GM23338 (cell line): ENCODE measurements at regions not wholly inside any gene's neighbourhood (a gene's known extent, or its start where the extent isn't known, plus 50 kb on each side); places are given as distances from the start of the nearest gene placed in this dataset.

Experiments
- ATAC-seq: fragments of 200-7000 bp; cut with Tn5 transposase; 3 replicates; pipeline ENCODE4 v1.9.1; 2020
- DNase-seq: peaks from one replicate; pipeline ENCODE4 v3.0.0-alpha.2; 2015; ENCODE audit warnings: low spot score
- H2AFZ ChIP-seq: fragments of 200-600 bp; sonication (generic); 2 replicates; pipeline ENCODE4 v1.8.0; 2016; ENCODE audit warnings: antibody characterized with exemption, mild to moderate bottlenecking, moderate library complexity
- H3F3A ChIP-seq: fragments of 200-600 bp; sonication (generic); replicated peaks from 2 replicates; pipeline ENCODE4 v1.8.0; 2017; ENCODE audit warnings: antibody characterized with exemption, mixed run types, low read depth
- H3K27ac ChIP-seq: fragments of 200-600 bp; sonication (generic); 2 replicates; pipeline ENCODE4 v1.6.1; 2016; ENCODE audit warnings: low read depth
- H3K27me3 ChIP-seq: fragments of 200-600 bp; sonication (generic); 2 replicates; pipeline ENCODE4 v1.8.0; 2016; ENCODE audit warnings: mild to moderate bottlenecking, mixed run types, moderate library complexity; ENCODE audit not compliant: insufficient read depth
- H3K36me3 ChIP-seq: fragments of 200-600 bp; sonication (generic); 2 replicates; pipeline ENCODE4 v1.8.0; 2016; ENCODE audit warnings: mild to moderate bottlenecking; ENCODE audit not compliant: insufficient read depth
- H3K4me1 ChIP-seq: fragments of 200-600 bp; sonication (generic); 2 replicates; pipeline ENCODE4 v1.8.0; 2016; ENCODE audit warnings: mild to moderate bottlenecking, moderate library complexity; ENCODE audit not compliant: insufficient read depth
- H3K4me2 ChIP-seq: fragments of 200-600 bp; sonication (generic); 2 replicates; pipeline ENCODE4 v1.7.1; 2017; ENCODE audit warnings: mixed run types
- H3K4me3 ChIP-seq: fragments of 200-600 bp; sonication (generic); 2 replicates; pipeline ENCODE4 v1.6.1; 2016; ENCODE audit warnings: mixed run types
- H3K79me2 ChIP-seq: fragments of 200-600 bp; sonication (generic); replicated peaks from 2 replicates; pipeline ENCODE4 v1.8.0; 2017; ENCODE audit warnings: mild to moderate bottlenecking; ENCODE audit not compliant: insufficient read depth
- H3K9me2 ChIP-seq: fragments of 200-600 bp; sonication (generic); 2 replicates; pipeline ENCODE4 v1.8.0; 2017; ENCODE audit not compliant: insufficient read depth
- H4K20me1 ChIP-seq: fragments of 200-600 bp; sonication (generic); replicated peaks from 2 replicates; pipeline ENCODE4 v1.8.0; 2017; ENCODE audit warnings: mild to moderate bottlenecking; ENCODE audit not compliant: insufficient read depth
- H3K27ac Mint-ChIP-seq: 2 replicates; pipeline ENCODE4 v1.8.0; 2020; ENCODE audit warnings: inconsistent platforms, mild to moderate bottlenecking, moderate library complexity, mixed read lengths
- H3K27me3 Mint-ChIP-seq: 3 replicates; pipeline ENCODE4 v1.8.0; 2022; ENCODE audit warnings: low read depth, mild to moderate bottlenecking, moderate library complexity, mixed read lengths, inconsistent platforms; ENCODE audit not compliant: insufficient read depth, poor library complexity
- H3K36me3 Mint-ChIP-seq: 3 replicates; pipeline ENCODE4 v1.8.0; 2021; ENCODE audit warnings: low read depth, mild to moderate bottlenecking, inconsistent platforms, moderate library complexity, mixed read lengths
- H3K4me1 Mint-ChIP-seq: 3 replicates; pipeline ENCODE4 v1.8.0; 2020; ENCODE audit warnings: mild to moderate bottlenecking, inconsistent platforms, mixed read lengths
- H3K4me3 Mint-ChIP-seq: 3 replicates; pipeline ENCODE4 v1.8.0; 2021; ENCODE audit warnings: moderate library complexity, mild to moderate bottlenecking, inconsistent platforms, mixed read lengths
- H3K9me3 Mint-ChIP-seq: 3 replicates; pipeline ENCODE4 v1.8.0; 2020; ENCODE audit warnings: moderate library complexity, mild to moderate bottlenecking, inconsistent platforms, mixed read lengths
- CREB1 ChIP-seq: fragments of 250-450 bp; sonication (Bioruptor Pico); IDR thresholded peaks from 2 replicates; pipeline ENCODE4 v1.5.0; 2020; ENCODE audit warnings: low read depth, mild to moderate bottlenecking, moderate library complexity
- EZH2phosphoT487 ChIP-seq: fragments of 200-600 bp; sonication (generic); IDR thresholded peaks from one replicate; pipeline ENCODE4 v1.8.1; 2018; ENCODE audit warnings: antibody characterized with exemption; ENCODE audit not compliant: unreplicated experiment
- POLR2AphosphoS5 ChIP-seq: IDR thresholded peaks from 2 replicates; pipeline ENCODE4 v1.6.1; 2016; ENCODE audit warnings: antibody characterized with exemption, low read depth
- STAT1 ChIP-seq: IDR thresholded peaks from one replicate; pipeline ENCODE4 v1.6.1; 2016; ENCODE audit warnings: antibody characterized with exemption; ENCODE audit not compliant: unreplicated experiment
- ZNF331 ChIP-seq: fragments of 250-450 bp; sonication (Bioruptor Pico); IDR thresholded peaks from 2 replicates; pipeline ENCODE4 v1.5.0; 2020; ENCODE audit warnings: low read depth, mild to moderate bottlenecking, moderate library complexity
- TF ChIP-seq, protein P1 (sequence below), 2 experiments: fragments of 200-600 bp in 1 of 2; sonication (generic) in 1 of 2; conservative IDR thresholded peaks; 2 replicates each; pipeline versions ENCODE4 v1.5.1 to v1.6.1; 2016 to 2017; ENCODE audit warnings: antibody characterized with exemption in 2 of 2, low read depth in 2 of 2, mild to moderate bottlenecking in 2 of 2, moderate library complexity in 1 of 2
- TF ChIP-seq, protein P2 (sequence below): fragments of 250-450 bp; sonication (Bioruptor Pico); IDR thresholded peaks from 2 replicates; pipeline ENCODE4 v1.5.0; 2020; ENCODE audit warnings: mild to moderate bottlenecking, moderate library complexity

DNA sequence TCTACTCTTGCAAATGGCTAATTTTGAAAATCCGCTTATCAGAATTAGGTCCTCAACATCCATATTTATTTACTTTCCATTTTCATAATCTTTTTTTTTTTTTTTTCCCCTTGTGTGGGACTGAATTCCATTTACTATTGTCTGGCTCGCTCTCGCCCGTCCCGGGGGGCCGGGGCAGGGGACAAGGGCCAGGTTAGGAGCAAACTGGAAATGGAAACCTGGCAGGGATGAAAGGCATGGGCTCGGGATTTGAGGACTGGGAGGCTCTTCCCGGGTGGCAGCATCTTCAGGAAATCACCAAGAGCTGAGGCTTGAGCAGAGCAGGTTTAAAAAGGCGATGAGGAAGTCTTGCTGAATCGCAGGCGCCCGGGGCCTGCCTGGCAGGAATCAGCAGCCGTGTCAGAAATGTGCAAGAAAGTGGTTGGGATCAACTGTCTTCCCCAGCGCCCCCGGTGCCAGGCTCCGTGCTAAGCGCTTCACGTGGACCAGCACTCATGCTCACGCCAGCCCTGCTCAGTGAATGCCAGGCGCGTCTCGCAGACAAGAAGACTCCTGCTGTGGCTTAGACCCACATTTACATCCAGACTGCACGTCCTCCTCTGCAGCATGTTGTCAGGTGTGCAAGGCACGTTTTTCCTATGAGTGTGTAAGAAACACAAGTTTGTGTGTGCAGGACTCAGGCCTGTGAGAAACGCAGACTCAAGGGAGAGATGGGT, 66.3 kb upstream of the UNC5A start:
- DNase-seq, result no peak
- Mint-ChIP-seq H3K4me1 (peaks cover 65% of the 10 kb centered on the region), H3K9me3 (no peaks in the 10 kb centered on the region; the same call in 1 of the 3 replicates), H3K4me3 (peak overlapping the region; percentile 67), H3K27ac (no peak overlapping the region; the same call in 1 of the 2 replicates), H3K27me3 (peaks cover 45% of the 10 kb centered on the region), H3K36me3 (no peaks in the 10 kb centered on the region; the same call in 2 of the 3 replicates)
- H2AFZ ChIP-seq, result peak overlapping the region; percentile 94
- ATAC-seq, result peak; percentile 3; the same call in 2 of the 3 replicates
- no peak overlapping the region for H3K27ac ChIP-seq
- H3K79me2 ChIP-seq, result no peaks in the 10 kb centered on the region
- H4K20me1 ChIP-seq, result no peaks in the 10 kb centered on the region
- peaks cover 28% of the 10 kb centered on the region for H3K27me3 ChIP-seq
- no peaks in the 10 kb centered on the region for H3K36me3 ChIP-seq
- H3F3A ChIP-seq, result peaks cover 5% of the 10 kb centered on the region; the same call in 1 of the 2 replicates
- H3K4me3 ChIP-seq, result peak overlapping the region; percentile 65
- H3K9me2 ChIP-seq, result no peaks in the 10 kb centered on the region
- peak overlapping the region; percentile 89 for H3K4me2 ChIP-seq
- TF ChIP-seq CREB1 (CRISPR knock-in tag) (no peak), ZNF331 (CRISPR knock-in tag) (no peak), EZH2phosphoT487 (no peak)
- peaks cover 51% of the 10 kb centered on the region for H3K4me1 ChIP-seq

DNA sequence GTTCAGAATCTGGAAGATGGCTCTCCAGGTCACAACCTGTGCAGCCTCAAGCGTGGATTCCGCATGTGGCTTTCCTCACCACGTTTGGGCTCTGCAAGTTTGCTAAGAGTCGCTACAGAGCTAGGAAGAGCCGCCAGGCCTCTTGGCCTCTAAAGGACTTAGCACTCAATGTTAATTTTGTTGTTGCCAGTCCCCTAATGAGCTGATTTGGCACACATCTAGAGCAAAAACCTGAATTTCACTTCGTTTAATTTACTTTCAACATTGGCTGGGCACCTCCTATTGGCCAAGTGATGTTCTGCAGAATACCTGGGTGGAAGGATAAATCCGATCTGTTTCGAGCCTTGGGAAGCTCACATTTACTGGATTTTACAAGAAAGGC, 65.8 kb upstream of the UNC5A start:
- peak; percentile 72 for DNase-seq
- TF ChIP-seq, protein P1, sequence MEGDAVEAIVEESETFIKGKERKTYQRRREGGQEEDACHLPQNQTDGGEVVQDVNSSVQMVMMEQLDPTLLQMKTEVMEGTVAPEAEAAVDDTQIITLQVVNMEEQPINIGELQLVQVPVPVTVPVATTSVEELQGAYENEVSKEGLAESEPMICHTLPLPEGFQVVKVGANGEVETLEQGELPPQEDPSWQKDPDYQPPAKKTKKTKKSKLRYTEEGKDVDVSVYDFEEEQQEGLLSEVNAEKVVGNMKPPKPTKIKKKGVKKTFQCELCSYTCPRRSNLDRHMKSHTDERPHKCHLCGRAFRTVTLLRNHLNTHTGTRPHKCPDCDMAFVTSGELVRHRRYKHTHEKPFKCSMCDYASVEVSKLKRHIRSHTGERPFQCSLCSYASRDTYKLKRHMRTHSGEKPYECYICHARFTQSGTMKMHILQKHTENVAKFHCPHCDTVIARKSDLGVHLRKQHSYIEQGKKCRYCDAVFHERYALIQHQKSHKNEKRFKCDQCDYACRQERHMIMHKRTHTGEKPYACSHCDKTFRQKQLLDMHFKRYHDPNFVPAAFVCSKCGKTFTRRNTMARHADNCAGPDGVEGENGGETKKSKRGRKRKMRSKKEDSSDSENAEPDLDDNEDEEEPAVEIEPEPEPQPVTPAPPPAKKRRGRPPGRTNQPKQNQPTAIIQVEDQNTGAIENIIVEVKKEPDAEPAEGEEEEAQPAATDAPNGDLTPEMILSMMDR (conservative IDR thresholded peaks at IDR 0.05; ENCODE audit: low read depth in 2 of 2), result peak; percentile 68 to 75
- no peak for TF ChIP-seq POLR2AphosphoS5
- H3K4me2 ChIP-seq, result peak overlapping the region; percentile 89; the same call in 1 of the 2 replicates

DNA sequence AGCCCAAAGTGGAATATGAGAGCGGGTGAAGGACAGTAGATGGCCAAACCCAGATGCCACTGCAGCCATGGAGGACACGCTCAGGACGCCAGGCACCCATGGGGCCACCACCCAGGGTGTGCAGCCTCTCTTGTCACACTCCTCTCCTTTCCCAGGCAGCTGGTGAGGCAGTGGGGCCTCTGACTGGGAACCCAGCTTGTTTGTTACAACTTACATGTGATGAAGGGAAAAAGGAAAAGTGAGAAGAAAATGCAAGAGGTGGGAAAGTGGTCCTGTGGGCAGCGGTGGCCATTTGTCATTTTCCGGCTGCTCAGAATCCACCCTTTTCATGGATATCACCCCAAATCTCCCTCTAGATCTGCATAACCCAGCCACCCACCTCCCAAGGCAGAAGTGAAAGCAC, 62.7 kb upstream of the UNC5A start:
- H3K4me3 Mint-ChIP-seq, result no peak overlapping the region
- no peak for ATAC-seq
- Histone ChIP-seq H3K4me3 (no peak overlapping the region), H3K27ac (no peak overlapping the region), H2AFZ (no peak overlapping the region), H3K36me3 (no peaks in the 10 kb centered on the region), H4K20me1 (no peaks in the 10 kb centered on the region), H3K27me3 (peaks cover 6% of the 10 kb centered on the region; the same call in 1 of the 2 replicates), H3K4me1 (peaks cover 27% of the 10 kb centered on the region), H3K4me2 (no peak overlapping the region), H3F3A (no peaks in the 10 kb centered on the region), H3K9me2 (no peaks in the 10 kb centered on the region), H3K79me2 (no peaks in the 10 kb centered on the region)
- H3K27ac Mint-ChIP-seq, result no peak overlapping the region
- H3K4me1 Mint-ChIP-seq, result peaks cover 36% of the 10 kb centered on the region
- DNase-seq, result no peak
- peaks cover 16% of the 10 kb centered on the region for H3K27me3 Mint-ChIP-seq
- H3K9me3 Mint-ChIP-seq, result no peaks in the 10 kb centered on the region; the same call in 2 of the 3 replicates
- H3K36me3 Mint-ChIP-seq, result no peaks in the 10 kb centered on the region; the same call in 2 of the 3 replicates
- TF ChIP-seq, protein P2, sequence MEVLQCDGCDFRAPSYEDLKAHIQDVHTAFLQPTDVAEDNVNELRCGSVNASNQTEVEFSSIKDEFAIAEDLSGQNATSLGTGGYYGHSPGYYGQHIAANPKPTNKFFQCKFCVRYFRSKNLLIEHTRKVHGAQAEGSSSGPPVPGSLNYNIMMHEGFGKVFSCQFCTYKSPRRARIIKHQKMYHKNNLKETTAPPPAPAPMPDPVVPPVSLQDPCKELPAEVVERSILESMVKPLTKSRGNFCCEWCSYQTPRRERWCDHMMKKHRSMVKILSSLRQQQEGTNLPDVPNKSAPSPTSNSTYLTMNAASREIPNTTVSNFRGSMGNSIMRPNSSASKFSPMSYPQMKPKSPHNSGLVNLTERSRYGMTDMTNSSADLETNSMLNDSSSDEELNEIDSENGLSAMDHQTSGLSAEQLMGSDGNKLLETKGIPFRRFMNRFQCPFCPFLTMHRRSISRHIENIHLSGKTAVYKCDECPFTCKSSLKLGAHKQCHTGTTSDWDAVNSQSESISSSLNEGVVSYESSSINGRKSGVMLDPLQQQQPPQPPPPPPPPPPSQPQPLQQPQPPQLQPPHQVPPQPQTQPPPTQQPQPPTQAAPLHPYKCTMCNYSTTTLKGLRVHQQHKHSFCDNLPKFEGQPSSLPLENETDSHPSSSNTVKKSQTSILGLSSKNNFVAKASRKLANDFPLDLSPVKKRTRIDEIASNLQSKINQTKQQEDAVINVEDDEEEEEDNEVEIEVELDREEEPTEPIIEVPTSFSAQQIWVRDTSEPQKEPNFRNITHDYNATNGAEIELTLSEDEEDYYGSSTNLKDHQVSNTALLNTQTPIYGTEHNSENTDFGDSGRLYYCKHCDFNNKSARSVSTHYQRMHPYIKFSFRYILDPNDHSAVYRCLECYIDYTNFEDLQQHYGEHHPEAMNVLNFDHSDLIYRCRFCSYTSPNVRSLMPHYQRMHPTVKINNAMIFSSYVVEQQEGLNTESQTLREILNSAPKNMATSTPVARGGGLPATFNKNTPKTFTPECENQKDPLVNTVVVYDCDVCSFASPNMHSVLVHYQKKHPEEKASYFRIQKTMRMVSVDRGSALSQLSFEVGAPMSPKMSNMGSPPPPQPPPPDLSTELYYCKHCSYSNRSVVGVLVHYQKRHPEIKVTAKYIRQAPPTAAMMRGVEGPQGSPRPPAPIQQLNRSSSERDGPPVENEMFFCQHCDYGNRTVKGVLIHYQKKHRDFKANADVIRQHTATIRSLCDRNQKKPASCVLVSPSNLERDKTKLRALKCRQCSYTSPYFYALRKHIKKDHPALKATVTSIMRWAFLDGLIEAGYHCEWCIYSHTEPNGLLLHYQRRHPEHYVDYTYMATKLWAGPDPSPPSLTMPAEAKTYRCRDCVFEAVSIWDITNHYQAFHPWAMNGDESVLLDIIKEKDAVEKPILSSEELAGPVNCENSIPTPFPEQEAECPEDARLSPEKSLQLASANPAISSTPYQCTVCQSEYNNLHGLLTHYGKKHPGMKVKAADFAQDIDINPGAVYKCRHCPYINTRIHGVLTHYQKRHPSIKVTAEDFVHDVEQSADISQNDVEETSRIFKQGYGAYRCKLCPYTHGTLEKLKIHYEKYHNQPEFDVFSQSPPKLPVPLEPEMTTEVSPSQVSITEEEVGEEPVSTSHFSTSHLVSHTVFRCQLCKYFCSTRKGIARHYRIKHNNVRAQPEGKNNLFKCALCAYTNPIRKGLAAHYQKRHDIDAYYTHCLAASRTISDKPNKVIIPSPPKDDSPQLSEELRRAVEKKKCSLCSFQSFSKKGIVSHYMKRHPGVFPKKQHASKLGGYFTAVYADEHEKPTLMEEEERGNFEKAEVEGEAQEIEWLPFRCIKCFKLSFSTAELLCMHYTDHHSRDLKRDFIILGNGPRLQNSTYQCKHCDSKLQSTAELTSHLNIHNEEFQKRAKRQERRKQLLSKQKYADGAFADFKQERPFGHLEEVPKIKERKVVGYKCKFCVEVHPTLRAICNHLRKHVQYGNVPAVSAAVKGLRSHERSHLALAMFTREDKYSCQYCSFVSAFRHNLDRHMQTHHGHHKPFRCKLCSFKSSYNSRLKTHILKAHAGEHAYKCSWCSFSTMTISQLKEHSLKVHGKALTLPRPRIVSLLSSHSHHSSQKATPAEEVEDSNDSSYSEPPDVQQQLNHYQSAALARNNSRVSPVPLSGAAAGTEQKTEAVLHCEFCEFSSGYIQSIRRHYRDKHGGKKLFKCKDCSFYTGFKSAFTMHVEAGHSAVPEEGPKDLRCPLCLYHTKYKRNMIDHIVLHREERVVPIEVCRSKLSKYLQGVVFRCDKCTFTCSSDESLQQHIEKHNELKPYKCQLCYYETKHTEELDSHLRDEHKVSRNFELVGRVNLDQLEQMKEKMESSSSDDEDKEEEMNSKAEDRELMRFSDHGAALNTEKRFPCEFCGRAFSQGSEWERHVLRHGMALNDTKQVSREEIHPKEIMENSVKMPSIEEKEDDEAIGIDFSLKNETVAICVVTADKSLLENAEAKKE (CRISPR knock-in tag), result no peak
- TF ChIP-seq ZNF331 (CRISPR knock-in tag) (no peak), STAT1 (no peak)

More for the DNA sequence above, 65.8 kb upstream of the UNC5A start:
- Mint-ChIP-seq H3K4me1 (peaks cover 60% of the 10 kb centered on the region), H3K9me3 (no peaks in the 10 kb centered on the region; the same call in 1 of the 3 replicates), H3K36me3 (no peaks in the 10 kb centered on the region; the same call in 2 of the 3 replicates), H3K27ac (no peak overlapping the region; the same call in 1 of the 2 replicates), H3K27me3 (peaks cover 40% of the 10 kb centered on the region), H3K4me3 (peak overlapping the region; percentile 67; the same call in 1 of the 3 replicates)
- ATAC-seq, result peak; percentile 11
- Histone ChIP-seq H3K27ac (no peak overlapping the region), H3K36me3 (no peaks in the 10 kb centered on the region), H2AFZ (no peak overlapping the region), H3K9me2 (no peaks in the 10 kb centered on the region), H3K27me3 (peaks cover 23% of the 10 kb centered on the region), H3K4me3 (no peak overlapping the region), H3F3A (peaks cover 5% of the 10 kb centered on the region; the same call in 1 of the 2 replicates), H3K4me1 (peaks cover 47% of the 10 kb centered on the region), H4K20me1 (no peaks in the 10 kb centered on the region), H3K79me2 (no peaks in the 10 kb centered on the region)
